GM19043 (cell line): ENCODE measurements at regions not wholly inside any gene's neighbourhood (a gene's known extent, or its start where the extent isn't known, plus 50 kb on each side); places are given as distances from the start of the nearest gene placed in this dataset.
"Not testable (repeated sequence)": the region's sequence is repeated elsewhere in the genome, so short reads cannot be mapped to it uniquely, and the experiment has no call there.

ENCODE experiments used
- ATAC-seq: cut with Tn5 transposase; IDR thresholded peaks from one replicate; pipeline ENCODE4 v1.9.1; 2021; ENCODE audit warnings: low read depth; ENCODE audit not compliant: unreplicated experiment

- no peak for ATAC-seq
These were observed 1887.4 kb downstream of the PCDH9 start for GRCh38 chr13:65342541-65343337.

DNA sequence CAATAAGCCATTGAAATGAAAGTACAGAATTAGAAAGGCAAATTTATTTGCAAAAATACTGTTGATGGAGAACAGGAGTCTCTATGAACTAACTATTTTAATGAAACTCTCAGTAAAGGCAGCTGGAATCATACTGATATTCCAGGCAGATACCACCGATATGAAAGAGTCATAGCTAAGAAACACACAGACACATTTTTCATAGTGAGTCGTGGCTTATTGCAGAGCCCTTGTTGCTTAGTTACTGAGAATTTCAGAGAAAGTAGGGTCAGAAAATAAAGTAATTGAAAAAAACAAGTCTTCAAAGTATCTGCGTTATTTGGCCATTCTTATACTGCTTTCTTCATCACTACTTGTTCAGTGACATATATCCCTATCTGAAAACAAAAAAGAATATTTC, 1890.9 kb downstream of the PCDH9 start:
- no peak for ATAC-seq

DNA sequence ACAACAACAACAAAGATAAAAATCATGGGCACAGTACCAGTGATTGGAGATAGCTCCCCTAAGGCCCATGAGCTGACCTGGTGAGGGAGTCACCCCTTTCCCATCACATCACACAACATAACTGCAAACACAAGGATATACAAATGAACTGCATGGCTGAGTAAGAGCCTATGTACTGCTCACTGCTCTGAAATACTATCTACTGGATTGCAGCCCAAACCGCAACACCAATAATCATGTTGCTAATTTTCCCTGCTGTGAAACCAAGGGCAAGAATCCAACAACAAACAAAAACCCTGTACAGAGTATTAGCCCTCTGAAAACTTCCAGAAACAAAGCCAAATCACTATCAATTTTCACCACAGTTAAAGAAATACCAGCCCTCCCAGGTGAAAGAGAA, 1893.2 kb downstream of the PCDH9 start:
- ATAC-seq: no peak

DNA sequence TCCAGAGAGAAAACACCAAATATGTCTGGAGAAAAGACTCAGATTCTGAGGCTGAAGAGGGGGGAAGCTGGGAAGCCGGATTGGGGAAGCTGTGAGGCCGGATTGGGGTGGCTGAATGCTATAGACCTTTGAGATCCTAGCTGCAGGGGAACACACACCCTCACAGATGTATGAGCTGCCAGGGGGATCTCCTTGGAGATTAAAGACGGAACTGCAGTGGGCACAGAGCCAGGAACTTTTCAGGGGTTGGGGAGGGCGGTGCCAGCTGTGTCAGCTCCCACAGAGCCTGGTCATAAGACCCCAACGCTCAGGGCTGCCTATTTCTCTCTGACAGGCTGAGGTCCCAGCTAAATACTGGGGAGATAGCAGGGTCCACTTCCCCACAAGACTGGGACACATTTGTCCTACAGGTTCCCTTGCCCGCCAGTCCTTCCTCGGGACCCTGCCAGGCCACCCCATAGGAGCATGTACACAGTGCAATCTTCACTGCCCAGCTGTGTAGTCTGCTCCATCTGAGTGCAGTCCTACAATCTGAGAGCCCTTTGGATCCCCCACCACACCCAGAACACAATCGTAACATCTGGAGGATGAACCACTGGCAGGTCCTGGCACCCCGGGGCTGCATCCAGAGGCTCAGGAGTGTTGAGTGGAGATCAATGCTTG, 1893.9 kb downstream of the PCDH9 start:
- no peak for ATAC-seq

- no peak for ATAC-seq
These were observed 1899.4 kb downstream of the PCDH9 start for GRCh38 chr13:65330691-65331090.

DNA sequence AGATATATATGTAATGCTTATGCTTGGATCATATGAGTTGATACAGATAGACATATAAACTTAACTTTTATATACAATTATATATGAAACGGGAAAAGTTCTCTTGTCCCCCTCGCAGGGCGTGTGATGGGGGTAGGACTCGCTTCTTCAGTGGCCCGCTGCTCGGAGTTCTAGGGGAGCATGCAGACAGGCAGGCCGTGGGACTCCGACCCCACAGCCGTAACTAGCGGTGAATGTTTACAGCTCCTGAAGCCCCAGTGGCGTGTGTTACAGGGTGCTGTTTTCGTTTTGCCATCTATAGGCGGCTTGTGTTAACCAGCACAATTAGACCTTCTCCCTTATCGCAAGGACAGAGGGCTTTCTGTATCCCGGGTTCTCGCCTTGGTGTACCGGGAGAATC, 1899.8 kb downstream of the PCDH9 start:
- no peak for ATAC-seq

- not testable (repeated sequence) for ATAC-seq
These were observed 1906.9 kb downstream of the PCDH9 start for GRCh38 chr13:65323192-65323591.

DNA sequence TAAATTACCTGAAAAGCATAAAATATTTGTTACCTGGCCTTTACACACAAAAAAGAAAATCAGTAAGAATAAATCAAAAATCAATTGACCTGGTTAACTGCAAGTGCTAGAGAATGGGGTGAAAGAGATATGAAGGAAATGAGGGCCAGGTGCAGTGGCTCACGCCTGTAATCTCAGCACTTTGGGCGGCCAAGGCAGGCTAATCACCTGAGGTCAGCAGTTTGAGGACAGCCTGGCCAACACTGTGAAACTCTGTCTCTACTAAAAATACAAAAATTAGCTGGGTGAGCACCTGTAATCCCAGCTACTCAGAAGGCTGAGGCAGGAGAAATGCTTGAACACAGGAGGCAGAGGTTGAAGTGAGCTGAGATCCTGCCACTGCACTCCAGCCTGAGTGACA, 1908.7 kb downstream of the PCDH9 start:
- not testable (repeated sequence) for ATAC-seq

GRCh38 chr13:65314008-65314407, 1916.1 kb downstream of the PCDH9 start:
- no peak for ATAC-seq

DNA sequence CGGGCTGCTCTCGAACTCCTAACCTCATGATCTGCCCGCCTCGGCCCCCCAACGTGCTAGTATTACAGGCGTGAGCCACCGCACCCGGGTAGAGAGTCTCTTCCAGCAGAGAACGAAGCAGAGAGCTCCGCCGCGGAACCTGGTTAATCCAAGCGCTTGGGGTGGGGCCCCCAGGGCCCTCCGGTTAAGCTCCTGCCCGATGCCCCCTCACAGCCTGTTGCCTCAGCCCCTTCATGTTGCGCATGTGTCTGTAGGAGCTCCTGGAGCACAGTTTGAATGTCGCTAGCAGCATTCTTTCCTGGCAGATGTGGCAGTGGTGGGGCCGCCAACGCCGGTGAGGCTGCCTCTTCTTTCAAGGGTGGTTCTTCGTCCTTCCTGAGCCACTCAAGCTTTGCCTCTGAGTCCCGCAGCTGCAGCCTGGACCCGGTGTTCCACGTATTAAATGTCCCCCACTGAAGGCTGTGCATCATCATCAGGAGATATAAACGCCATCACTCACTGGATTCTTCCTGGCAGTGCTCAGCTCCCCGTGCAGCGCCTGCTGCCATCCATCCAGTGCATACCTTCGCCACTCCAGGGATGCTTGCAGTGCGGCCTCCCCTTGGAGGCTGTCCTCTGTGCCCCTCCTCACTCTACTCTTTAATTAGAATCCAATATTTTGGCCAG, 1919.3 kb downstream of the PCDH9 start:
- ATAC-seq: no peak

GRCh38 chr13:65309906-65310305, 1920.2 kb downstream of the PCDH9 start:
- no peak for ATAC-seq

- ATAC-seq: not testable (repeated sequence)
These were observed 1921.4 kb downstream of the PCDH9 start for GRCh38 chr13:65308729-65309128.

- ATAC-seq: no peak
These were observed 1923.1 kb downstream of the PCDH9 start for GRCh38 chr13:65307056-65307455.

DNA sequence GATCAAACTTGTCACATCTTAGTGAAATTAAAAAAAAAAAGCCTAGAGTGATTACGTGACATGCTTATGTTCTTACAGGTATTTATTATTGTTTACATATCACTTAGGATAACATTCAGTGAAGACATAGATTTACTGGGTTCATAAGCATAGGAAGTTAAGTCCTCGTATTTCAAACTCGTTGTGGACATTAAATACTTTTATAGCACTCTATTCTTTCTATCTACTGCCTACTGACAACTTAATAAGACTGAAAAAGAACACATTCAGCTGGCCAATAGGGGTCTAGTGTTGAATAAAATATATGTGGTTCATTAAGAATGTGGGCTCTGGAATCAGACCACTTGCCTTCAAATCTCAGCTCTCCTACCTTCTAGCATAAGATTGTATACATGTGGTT, 1927.4 kb downstream of the PCDH9 start:
- ATAC-seq: no peak

DNA sequence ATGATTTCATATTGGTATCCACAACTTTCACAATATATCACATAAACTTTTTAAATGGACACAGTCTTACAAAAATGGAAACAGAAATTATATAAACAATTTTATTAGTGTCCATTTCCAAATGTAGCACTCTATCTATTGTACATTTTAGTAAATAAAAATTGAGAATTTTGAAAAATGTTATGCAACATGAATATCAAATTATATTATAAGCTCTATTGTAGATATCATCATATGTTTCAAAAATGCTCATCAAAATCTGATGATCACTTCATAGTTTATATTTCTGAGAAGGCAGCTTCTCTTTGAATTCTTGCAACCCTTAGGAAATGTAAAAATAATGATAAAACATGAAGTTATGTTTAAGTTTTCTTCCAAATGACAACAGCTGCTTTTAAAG, 1928.6 kb downstream of the PCDH9 start:
- ATAC-seq: no peak

- ATAC-seq: no peak
These were observed 1929.9 kb downstream of the PCDH9 start for GRCh38 chr13:65300220-65300619.

DNA sequence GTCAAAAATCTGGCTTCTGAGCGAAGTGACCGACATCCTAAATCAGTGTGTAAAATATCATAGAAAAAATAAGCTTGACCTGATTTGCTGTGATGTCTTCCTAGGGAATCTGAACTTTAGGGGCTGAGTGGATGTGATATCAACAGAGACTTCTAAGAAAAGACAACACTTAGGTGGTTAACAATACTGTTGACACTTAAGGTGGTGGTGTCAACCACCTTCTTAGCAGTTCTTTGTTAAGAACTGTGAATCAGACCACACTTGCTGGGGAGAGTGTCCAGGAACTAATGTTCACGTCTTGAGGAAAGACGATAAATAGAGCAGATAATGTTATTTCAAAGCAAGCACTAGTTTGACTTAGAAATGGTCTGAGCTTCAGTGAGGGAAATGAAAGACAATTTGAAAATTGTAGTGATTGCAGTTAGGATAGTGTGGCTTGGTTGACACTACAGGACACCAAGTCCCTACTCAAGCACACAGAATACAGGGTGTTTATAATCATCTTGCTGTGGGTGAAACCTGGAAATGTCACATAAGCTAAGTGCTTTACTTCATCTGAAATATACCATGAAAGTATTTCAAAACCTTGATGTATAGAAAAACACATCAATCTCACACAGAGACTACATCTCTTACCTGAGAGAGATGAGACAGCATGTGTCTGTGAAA, 1936.5 kb downstream of the PCDH9 start:
- ATAC-seq: no peak

DNA sequence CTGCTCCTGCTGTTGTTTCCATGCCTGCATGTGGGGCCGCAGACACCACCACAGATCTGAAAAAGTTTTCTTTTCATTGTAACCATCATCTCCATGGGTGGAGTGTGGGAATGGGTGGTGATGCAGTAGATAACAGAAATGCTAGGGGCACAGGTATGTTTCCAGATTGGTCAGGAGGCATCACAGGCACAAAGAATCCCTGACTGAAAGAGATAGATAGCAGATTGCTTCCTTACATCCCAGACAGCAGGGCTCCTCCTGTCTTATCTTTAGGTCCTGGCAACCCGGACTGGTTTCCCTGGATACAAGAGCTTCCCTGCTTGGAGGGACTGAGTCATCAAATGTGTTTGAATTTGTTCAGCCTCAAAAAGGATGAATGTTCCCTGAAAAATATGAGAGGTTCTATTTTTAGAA, 1937.6 kb downstream of the PCDH9 start:
- ATAC-seq: no peak

GRCh38 chr13:65287405-65287804, 1942.7 kb downstream of the PCDH9 start:
- ATAC-seq: no peak

- ATAC-seq: no peak
These were observed 1954.1 kb downstream of the PCDH9 start for GRCh38 chr13:65275838-65276630.
